NCI-H2171 treated with DMSO at 0.1 percent for 48 hours (cell line): ENCODE measurements at regions not wholly inside any gene's neighbourhood (a gene's known extent, or its start where the extent isn't known, plus 50 kb on each side); places are given as distances from the start of the nearest gene placed in this dataset.
"Not testable (repeated sequence)": the region's sequence is repeated elsewhere in the genome, so short reads cannot be mapped to it uniquely, and the experiment has no call there.

Experiments
- DNase-seq: peaks from one replicate; lab custom pipeline; 2025; lab: John Stamatoyannopoulos, UW

GRCh38 chrX:25141684-25142083 is 125.9 kb upstream of the ARX start:
- DNase-seq, result no peak

- no peak for DNase-seq
Observed at GRCh38 chrX:25131055-25131454, 115.3 kb upstream of the ARX start.

GRCh38 chrX:25130619-25131018 is 114.9 kb upstream of the ARX start:
- DNase-seq, result no peak

DNA sequence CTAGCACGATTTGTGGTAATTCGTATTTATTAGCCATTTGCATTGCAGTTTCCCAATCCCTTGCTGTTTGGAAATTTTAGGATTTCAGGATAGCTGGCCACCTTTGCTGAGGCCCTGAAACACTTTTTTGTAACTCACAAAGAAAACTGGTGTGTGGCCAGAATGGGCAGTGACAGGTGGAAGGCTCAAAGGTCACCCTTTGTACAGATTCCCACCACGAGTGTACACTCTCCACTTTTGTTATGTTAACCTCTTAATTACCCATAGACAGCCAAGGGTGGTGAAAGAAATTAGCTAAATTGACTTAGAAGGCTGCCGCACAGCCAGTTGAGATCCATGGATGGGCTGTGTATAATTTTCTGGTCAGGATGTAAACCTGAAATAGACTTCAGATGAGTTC is 109.7 kb upstream of the ARX start:
- no peak for DNase-seq

DNA sequence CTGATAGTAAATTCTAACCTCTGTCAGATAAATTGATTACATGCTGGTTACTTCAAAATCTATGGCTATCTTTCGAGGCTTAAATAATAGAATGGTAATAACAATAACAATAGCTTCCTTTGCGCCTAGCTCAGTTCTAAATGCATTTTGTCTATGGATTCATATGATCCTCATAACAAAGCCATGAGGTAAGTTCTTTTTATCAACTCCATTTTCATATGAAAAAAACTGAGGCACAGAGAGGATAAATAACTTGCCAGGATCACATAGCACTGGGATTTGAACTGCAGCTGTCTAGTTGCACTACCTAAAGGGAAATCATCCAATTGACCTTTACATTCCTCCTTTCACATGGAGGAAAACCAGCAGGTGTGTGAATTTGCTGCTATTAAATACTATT is 108.6 kb upstream of the ARX start:
- DNase-seq, result no peak

- no peak for DNase-seq
Observed at GRCh38 chrX:25112156-25112555, 96.4 kb upstream of the ARX start.

DNA sequence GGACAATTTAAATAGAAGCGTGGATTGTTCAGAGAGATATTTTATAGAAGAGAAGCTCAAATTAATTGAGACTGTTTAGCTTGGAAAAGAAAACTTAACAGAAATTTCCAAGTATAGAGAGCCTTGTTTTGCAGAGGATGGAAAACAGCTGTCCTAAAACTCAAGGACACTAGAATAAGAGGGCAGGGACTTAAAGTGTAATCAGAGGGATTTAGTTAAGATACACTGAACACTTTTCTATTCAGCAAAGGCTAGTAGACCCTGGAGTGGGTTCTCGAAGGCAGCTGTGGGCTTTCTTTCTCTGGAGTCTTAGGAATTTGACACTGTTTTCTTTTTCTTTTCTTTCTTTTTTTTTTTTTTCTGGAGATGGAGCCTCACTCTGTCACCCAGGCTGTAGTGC is 92.7 kb upstream of the ARX start:
- DNase-seq, result no peak

DNA sequence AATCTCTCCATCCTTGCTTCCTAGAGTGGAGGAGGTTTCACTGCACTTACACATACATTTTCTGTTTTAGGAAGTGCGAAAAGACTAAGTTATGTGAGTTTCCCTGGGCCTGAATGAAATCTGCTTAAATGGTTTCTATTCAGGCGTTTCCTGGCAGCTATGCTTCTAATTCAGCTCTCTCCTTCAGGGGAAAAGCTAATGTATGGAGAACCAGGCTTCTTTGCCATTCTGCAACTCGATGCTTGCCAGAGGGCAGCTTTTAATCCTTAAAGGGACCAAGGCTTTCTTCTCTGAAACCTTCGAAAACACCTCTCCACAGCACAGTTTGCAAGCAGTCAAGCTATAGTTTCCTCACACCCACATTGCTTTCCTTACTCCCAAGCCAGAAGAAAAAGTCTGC is 89.5 kb upstream of the ARX start:
- DNase-seq, result no peak

GRCh38 chrX:25096522-25097045 is 80.8 kb upstream of the ARX start:
- DNase-seq, result no peak

- not testable (repeated sequence) for DNase-seq
Observed at GRCh38 chrX:25091152-25091551, 75.4 kb upstream of the ARX start.

DNA sequence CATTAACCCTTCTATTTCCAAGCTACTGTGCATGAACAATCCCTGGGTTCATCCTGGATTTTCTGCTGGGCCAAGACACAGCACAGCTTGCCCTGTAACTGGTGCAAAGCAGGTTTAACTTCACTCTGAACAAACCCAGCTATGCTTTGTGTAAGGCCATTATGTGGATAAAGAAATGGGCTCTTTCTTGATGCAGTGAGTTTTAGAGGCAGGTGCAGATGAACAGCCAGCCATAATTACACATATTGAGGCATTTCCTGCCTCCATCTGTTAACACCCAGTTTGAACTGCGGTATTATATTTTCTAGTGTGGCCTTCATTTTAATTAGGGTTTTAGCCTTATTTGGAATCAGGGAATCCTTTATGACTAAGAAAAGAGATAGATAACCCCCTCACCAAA is 68.7 kb upstream of the ARX start:
- no peak for DNase-seq

GRCh38 chrX:25083661-25084060 is 67.9 kb upstream of the ARX start:
- no peak for DNase-seq

GRCh38 chrX:25079020-25079419 is 63.3 kb upstream of the ARX start:
- DNase-seq, result no peak

GRCh38 chrX:25076941-25077500 is 61.3 kb upstream of the ARX start:
- DNase-seq, result no peak

DNA sequence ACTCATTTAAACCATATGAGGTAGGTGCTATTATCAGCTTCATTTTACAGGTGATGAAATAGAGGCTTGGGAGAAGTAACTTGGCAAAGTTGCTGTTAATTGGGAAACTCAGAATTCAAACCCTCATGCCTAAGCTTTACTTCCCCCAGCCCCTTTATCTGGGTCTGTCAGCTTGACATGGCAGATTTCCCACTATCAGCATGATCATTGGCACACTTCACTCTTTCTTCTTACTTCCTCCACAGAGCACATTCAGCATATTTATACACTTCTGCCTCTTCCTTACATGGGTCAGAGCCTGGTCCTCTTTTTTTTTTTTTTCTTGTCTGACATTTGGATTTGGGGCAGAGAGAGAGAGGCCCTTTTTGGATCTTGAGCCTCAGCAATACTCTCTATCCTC is 56.5 kb upstream of the ARX start:
- no peak for DNase-seq

- DNase-seq, result no peak
Observed at GRCh38 chrX:25070038-25070437, 54.3 kb upstream of the ARX start.

- no peak for DNase-seq
Observed at GRCh38 chrX:25069209-25069608, 53.4 kb upstream of the ARX start.

DNA sequence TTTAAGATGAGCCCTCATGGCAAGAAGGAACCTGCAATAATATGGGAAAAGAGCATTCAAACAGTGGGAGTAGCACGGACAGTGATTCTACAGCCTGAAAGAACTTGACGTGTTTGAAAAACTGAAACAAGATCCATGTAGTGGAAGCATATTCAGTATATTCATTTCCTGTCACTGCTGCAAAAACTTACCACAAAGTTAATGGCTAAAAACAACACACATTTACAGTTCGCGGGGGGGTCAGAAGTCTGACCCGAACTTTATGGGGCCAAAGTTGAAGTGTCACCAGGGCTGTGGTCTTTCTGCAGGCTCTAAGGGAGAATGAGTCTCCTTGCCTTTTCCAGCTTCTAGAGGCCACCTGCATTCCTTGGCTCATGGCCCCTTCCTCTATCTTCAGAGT is 52.6 kb upstream of the ARX start:
- DNase-seq, result no peak

DNA sequence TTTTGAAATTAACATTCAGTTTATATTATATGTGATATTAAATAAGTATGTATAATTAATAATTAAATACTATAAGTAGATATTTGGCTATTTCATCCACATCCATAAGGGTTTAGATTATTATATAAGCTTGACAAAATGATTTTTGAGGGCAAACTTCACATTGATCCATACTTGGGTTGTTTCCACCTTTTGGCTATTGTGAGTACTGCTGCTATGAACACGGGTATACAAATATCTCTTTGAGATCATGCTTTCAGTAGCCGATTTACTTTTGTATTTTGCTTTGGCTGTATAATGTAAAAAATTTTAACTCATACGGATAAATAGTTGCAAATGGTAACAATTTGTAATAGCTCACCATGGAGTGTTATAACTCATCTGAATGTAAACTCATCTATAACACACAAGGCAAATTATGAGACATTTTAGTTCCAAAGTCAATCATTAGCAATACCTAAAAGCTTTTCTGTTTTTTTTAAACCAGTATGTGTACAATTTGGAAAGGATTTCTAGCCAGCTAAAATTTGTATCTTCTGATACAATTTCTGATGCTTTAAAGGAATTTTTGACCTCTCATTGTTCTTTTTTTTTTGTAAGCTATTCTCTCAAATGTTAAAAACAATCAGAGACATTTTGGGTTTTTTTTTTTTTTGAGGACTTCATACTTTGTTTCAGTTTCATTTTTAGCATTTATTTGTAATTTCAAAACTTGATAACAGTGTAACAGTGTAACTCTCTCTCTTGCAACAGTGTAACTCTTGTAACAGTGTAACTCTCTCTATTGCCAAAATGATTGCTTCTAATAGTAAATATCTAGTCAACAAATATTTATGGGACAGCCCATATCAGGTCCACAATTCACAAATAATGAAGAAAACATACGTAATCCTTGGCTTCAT is 51.8 kb upstream of the ARX start:
- DNase-seq, result no peak

GRCh38 chrX:25066131-25066530 is 50.4 kb upstream of the ARX start:
- DNase-seq, result no peak
